GM19023 (cell line): ENCODE measurements at regions not wholly inside any gene's neighbourhood (a gene's known extent, or its start where the extent isn't known, plus 50 kb on each side); places are given as distances from the start of the nearest gene placed in this dataset.

Experiments
- ATAC-seq: cut with Tn5 transposase; IDR thresholded peaks from one replicate; pipeline ENCODE4 v1.9.1; 2021; ENCODE audit warnings: mild to moderate bottlenecking, moderate library complexity; ENCODE audit not compliant: unreplicated experiment

- no peak for ATAC-seq
Measured at GRCh38 chr12:127396734-127397133, 870.2 kb upstream of the TMEM132C start.

GRCh38 chr12:127398016-127398710, 868.8 kb upstream of the TMEM132C start:
- no peak for ATAC-seq

GRCh38 chr12:127399451-127399850, 867.5 kb upstream of the TMEM132C start:
- no peak for ATAC-seq

GRCh38 chr12:127400221-127400620, 866.7 kb upstream of the TMEM132C start:
- no peak for ATAC-seq

- ATAC-seq, result no peak
Measured at GRCh38 chr12:127401005-127401404, 866.0 kb upstream of the TMEM132C start.

- ATAC-seq, result no peak
Measured at GRCh38 chr12:127401536-127401935, 865.4 kb upstream of the TMEM132C start.

GRCh38 chr12:127411166-127411915, 855.6 kb upstream of the TMEM132C start:
- no peak for ATAC-seq

DNA sequence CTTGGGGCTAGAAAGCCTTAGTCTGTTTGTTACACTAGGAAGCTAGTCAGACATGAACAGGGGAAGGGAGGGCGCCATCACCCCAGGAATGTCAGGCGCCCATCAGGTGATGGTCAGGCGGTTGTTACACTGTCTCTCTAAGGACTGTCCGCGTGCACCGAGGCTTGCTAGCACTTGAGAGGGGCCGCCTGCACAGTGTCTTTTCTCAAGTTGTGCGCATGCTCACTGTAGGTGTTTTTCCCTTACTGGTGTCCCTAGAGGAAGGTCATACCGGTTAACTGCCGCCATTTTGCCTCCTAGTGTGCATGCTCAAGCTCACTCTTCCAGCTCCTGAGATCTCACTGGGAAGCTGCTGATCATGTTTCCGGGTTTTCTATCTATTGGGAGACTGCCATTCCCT, 855.0 kb upstream of the TMEM132C start:
- no peak for ATAC-seq

DNA sequence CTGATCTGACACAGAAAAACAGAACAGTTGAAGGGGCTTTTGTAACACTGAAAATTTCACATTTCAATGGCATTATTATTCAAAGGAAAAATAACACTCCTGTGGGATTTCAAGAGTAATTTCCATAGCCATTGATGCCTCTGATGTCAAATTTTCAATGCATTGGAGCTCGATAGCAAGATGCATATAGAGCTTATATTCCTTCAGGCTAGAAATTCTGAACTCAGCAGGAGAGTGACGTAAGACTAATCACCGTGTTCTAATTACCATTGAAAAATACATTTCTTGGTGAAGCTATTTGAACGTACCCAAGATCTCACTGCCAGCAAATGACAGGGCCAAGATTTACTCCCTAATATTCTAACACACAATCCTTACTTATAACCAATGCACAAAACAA, 854.1 kb upstream of the TMEM132C start:
- no peak for ATAC-seq

DNA sequence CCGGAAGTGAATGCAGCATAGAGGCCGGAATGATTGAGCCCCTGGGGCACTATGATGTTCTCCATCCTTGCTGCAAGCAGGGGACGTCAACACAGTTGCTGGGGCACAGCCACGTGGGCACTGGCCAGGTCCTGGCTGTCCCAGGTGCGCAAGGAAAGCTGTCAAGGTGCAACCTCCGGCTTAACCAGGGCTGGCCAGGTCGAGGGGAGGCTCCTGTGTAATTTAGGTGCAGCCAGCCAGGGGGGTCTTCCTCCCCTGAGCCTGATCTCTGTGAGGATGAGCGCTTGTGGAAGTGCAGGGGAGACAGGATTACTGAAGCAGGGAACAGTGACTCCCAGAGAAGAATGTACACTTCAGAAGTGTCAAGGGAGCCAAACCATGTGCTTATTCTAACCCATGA, 852.8 kb upstream of the TMEM132C start:
- no peak for ATAC-seq

- no peak for ATAC-seq
Measured at GRCh38 chr12:127414636-127415035, 852.3 kb upstream of the TMEM132C start.

- ATAC-seq, result no peak
Measured at GRCh38 chr12:127416796-127417195, 850.2 kb upstream of the TMEM132C start.

GRCh38 chr12:127419111-127419510, 847.9 kb upstream of the TMEM132C start:
- no peak for ATAC-seq

DNA sequence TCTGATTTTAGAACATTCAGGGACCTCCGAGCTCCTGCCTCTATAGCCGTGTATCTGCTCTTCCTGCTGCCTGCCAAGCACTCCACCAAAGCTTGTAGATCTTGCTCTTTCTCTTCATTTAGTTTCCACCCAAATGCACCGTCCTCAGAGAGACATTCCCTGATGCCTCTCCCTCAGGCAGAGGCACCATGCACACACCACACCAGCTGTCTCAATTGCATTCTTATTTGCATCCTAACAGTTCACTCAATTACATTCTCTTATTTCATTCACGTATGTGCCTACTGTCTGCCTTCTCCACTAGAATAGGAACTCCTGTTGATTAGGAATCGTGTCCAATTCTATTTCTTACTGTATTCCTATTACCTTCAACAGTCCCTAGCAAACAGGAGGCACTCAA, 845.4 kb upstream of the TMEM132C start:
- no peak for ATAC-seq

GRCh38 chr12:127422935-127423566, 843.9 kb upstream of the TMEM132C start:
- no peak for ATAC-seq

DNA sequence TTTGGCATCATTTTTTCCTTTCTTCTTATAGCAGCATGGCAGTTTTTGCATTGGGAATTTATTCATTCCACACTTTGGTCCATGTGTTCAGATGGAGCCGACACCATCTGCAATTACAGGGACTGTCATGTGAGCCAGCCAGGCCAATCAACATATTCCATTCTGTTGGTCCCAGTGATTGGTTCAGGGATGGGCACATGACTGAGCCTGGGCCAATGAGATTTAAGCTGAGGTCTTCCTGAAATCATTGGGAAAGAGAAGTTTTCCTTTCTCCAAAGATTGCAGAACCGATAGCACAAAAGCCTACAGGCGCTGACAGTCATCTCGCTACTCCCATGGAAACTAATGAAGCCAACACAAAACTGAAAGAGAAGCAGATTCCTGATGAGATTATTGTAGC, 841.5 kb upstream of the TMEM132C start:
- ATAC-seq, result no peak

DNA sequence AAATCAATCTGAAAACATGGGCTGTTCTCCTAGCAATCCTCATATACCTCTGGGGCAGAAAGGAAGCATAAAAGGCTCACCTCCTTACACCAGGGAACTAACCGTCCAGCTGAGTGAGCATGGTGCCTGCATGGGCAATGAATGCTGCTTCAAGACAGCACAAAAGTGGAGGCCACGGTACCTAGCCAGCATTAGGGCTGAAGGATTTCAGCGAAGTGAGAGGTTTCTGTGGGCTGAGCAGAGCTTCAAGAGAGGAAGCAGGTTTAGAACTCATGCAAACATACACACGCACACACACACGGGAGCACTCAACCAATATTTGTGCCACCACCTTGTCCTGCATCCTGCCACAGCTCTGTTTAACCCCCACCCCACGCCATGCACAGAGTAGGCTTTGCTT, 838.5 kb upstream of the TMEM132C start:
- no peak for ATAC-seq

DNA sequence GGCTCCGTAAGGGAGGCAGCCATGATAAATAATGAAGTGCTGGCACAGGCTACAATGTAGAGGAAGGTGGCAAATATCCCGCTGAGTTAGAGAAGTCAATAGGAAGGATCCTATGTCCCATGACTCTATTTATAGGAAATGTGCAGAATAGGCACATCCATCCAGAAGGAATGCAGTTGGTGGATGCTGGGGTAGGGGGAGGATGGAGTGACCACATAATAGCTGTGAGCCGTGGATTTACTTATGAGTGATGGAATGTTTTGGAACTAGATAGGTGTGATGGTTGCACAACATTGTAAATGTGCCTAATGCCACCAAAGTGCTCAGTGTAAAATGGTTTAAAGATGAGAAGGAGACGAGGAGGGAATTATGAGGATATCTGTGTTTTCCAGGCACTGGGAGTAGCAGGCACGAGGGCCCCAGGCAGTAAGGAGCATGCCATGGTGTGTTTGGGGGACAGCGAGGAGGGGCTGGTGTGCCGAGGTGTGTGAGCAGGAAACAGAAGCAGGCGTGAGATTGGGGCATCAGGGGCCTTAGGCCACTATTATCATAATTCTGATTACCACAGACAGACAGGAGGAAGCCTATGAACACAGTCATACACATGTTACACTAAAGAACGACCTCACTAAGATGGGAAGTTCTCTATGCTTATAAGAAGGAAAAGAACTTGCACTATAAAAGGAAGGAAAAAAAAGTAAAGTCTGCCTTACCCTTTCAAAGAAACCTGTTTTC, 837.3 kb upstream of the TMEM132C start:
- ATAC-seq, result no peak

- ATAC-seq, result no peak
Measured at GRCh38 chr12:127430401-127430800, 836.6 kb upstream of the TMEM132C start.

DNA sequence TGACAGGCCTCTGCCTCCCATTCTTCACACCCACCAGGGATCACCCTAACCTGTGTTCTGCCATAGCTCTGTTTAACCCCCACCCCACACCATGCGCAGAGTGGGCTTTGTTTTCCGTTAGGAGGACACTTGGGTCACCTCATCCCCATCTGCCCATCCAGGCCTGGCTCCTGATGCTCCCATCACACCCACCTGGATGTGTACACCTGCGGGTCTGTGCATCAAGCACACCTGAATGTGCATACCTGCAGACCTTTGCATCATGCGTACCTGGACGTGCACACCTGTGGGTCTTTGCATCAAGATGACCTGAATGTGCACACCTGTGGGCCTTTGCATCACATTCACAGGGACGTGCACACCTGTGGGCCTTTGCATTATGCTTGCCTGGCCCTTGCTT, 835.8 kb upstream of the TMEM132C start:
- no peak for ATAC-seq

GRCh38 chr12:127431594-127431993, 835.4 kb upstream of the TMEM132C start:
- no peak for ATAC-seq
